Neural cell (in vitro differentiated cells): ENCODE measurements at regions not wholly inside any gene's neighbourhood (a gene's known extent, or its start where the extent isn't known, plus 50 kb on each side); places are given as distances from the start of the nearest gene placed in this dataset.

Source experiments
- H2AFZ ChIP-seq: fragments of 200-600, 300-800 bp; sonication (generic), shearing (Covaris generic); 2 replicates; pipeline ENCODE4 v1.6.0; 2014; ENCODE audit warnings: low read depth, mild to moderate bottlenecking, antibody characterized with exemption, low read length, moderate library complexity
- H3F3A ChIP-seq: fragments of 200-600 bp; shearing (Covaris generic); 2 replicates; pipeline ENCODE4 v1.6.1; 2016; ENCODE audit warnings: mild to moderate bottlenecking, moderate library complexity, mixed read lengths, antibody characterized with exemption, low read length; ENCODE audit not compliant: insufficient read depth, poor library complexity, severe bottlenecking
- H3K27ac ChIP-seq: fragments of 200-600, 300-800 bp; sonication (generic), shearing (Covaris generic); 2 replicates; pipeline ENCODE4 v1.5.1; 2014; ENCODE audit warnings: mild to moderate bottlenecking, low read length, moderate library complexity
- H3K27me3 ChIP-seq: fragments of 300-800, 200-600 bp; sonication (generic), shearing (Covaris generic); 2 replicates; pipeline ENCODE4 v1.6.0; 2014; ENCODE audit warnings: mild to moderate bottlenecking, low read depth, low read length, moderate library complexity; ENCODE audit not compliant: insufficient read depth
- H3K36me3 ChIP-seq: fragments of 300-800, 200-600 bp; sonication (generic), shearing (Covaris generic); 2 replicates; pipeline ENCODE4 v1.5.1; 2014; ENCODE audit warnings: mild to moderate bottlenecking, antibody characterized with exemption, low read length, moderate library complexity; ENCODE audit not compliant: insufficient read depth
- H3K4me2 ChIP-seq: fragments of 300-800, 200-600 bp; sonication (generic), shearing (Covaris generic); 2 replicates; pipeline ENCODE4 v1.6.0; 2014; ENCODE audit warnings: mild to moderate bottlenecking, low read length
- H3K4me3 ChIP-seq: fragments of 300-800, 200-600 bp; sonication (generic), shearing (Covaris generic); 2 replicates; pipeline ENCODE4 v1.5.1; 2014; ENCODE audit warnings: mild to moderate bottlenecking, low read length, moderate library complexity
- H3K79me2 ChIP-seq: fragments of 200-600 bp; shearing (Covaris generic); replicated peaks from 2 replicates; pipeline ENCODE4 v1.6.0; 2014; ENCODE audit warnings: mild to moderate bottlenecking, low read length, moderate library complexity; ENCODE audit not compliant: insufficient read depth
- H3K9ac ChIP-seq: fragments of 300-800, 200-600 bp; sonication (generic), shearing (Covaris generic); 2 replicates; pipeline ENCODE4 v1.6.1; 2016; ENCODE audit warnings: mild to moderate bottlenecking, low read length, mixed read lengths
- H3K9me2 ChIP-seq: fragments of 200-600 bp; shearing (Covaris generic); 2 replicates; pipeline ENCODE4 v1.6.1; 2016; ENCODE audit warnings: mild to moderate bottlenecking, low read length, mixed read lengths; ENCODE audit not compliant: insufficient read depth
- H3K9me3 ChIP-seq: fragments of 200-600, 300-800 bp; sonication (generic), shearing (Covaris generic); 2 replicates; pipeline ENCODE4 v1.6.1; 2016; ENCODE audit warnings: mild to moderate bottlenecking, mixed run types, low read length, moderate library complexity, mixed read lengths
- H4K20me1 ChIP-seq: fragments of 200-600 bp; shearing (Covaris generic); 2 replicates; pipeline ENCODE4 v1.6.1; 2016; ENCODE audit warnings: mild to moderate bottlenecking, mixed run types; ENCODE audit not compliant: insufficient read depth
- EP300 ChIP-seq: fragments of 450-650 bp; conservative IDR thresholded peaks from 2 replicates; pipeline ENCODE4 v1.6.1; 2014; ENCODE audit warnings: antibody characterized with exemption, mild to moderate bottlenecking, moderate library complexity; ENCODE audit not compliant: poor library complexity, severe bottlenecking
- EZH2 ChIP-seq: fragments of 200-600, 300-800 bp; shearing (Covaris generic), sonication (generic); IDR thresholded peaks from 2 replicates; pipeline ENCODE4 v1.6.1; 2014; ENCODE audit warnings: antibody characterized with exemption, low read length, borderline replicate concordance, mild to moderate bottlenecking; ENCODE audit not compliant: insufficient read depth, poor library complexity, severe bottlenecking
- MXI1 ChIP-seq: fragments of 450-650 bp; conservative IDR thresholded peaks from 2 replicates; pipeline ENCODE4 v1.6.1; 2014; ENCODE audit warnings: antibody characterized with exemption, mild to moderate bottlenecking; ENCODE audit not compliant: poor library complexity, severe bottlenecking
- POLR2AphosphoS5 ChIP-seq: IDR thresholded peaks from 2 replicates; pipeline ENCODE4 v1.6.1; 2012
- RAD21 ChIP-seq: fragments of 450-650 bp; conservative IDR thresholded peaks from 2 replicates; pipeline ENCODE4 v1.6.1; 2014; ENCODE audit warnings: antibody characterized with exemption, mild to moderate bottlenecking, moderate library complexity
- REST ChIP-seq: IDR thresholded peaks from 2 replicates; pipeline ENCODE4 v1.6.1; 2012; ENCODE audit warnings: borderline replicate concordance
- SMC3 ChIP-seq: fragments of 450-650 bp; conservative IDR thresholded peaks from 2 replicates; pipeline ENCODE4 v1.6.1; 2014; ENCODE audit warnings: antibody characterized with exemption, mild to moderate bottlenecking, moderate library complexity; ENCODE audit not compliant: poor library complexity
- TAF1 ChIP-seq: IDR thresholded peaks from 2 replicates; pipeline ENCODE4 v1.6.1; 2012; ENCODE audit warnings: low read depth
- TF ChIP-seq, protein P1 (sequence below): fragments of 450-650 bp; IDR thresholded peaks from 2 replicates; pipeline ENCODE4 v1.5.1; 2014; ENCODE audit warnings: antibody characterized with exemption, mild to moderate bottlenecking, moderate library complexity; ENCODE audit not compliant: poor library complexity, severe bottlenecking

GRCh38 chr2:185128996-185129395 lies 530.7 kb downstream of the ZNF804A start:
- no peak for TF ChIP-seq REST
- TF ChIP-seq, protein P1, sequence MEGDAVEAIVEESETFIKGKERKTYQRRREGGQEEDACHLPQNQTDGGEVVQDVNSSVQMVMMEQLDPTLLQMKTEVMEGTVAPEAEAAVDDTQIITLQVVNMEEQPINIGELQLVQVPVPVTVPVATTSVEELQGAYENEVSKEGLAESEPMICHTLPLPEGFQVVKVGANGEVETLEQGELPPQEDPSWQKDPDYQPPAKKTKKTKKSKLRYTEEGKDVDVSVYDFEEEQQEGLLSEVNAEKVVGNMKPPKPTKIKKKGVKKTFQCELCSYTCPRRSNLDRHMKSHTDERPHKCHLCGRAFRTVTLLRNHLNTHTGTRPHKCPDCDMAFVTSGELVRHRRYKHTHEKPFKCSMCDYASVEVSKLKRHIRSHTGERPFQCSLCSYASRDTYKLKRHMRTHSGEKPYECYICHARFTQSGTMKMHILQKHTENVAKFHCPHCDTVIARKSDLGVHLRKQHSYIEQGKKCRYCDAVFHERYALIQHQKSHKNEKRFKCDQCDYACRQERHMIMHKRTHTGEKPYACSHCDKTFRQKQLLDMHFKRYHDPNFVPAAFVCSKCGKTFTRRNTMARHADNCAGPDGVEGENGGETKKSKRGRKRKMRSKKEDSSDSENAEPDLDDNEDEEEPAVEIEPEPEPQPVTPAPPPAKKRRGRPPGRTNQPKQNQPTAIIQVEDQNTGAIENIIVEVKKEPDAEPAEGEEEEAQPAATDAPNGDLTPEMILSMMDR = no peak
- no peak for TF ChIP-seq EZH2
- TF ChIP-seq POLR2AphosphoS5 = no peak
- no peak for TF ChIP-seq EP300
- TF ChIP-seq SMC3 = no peak
- no peak for TF ChIP-seq MXI1
- H3K79me2 ChIP-seq = no peaks in the 10 kb centered on the region
- no peaks in the 10 kb centered on the region for H4K20me1 ChIP-seq
- no peak overlapping the region for H3K9ac ChIP-seq
- no peaks in the 10 kb centered on the region for H3K9me2 ChIP-seq
- no peak overlapping the region for H2AFZ ChIP-seq
- H3K36me3 ChIP-seq = no peaks in the 10 kb centered on the region
- no peak overlapping the region for H3K4me3 ChIP-seq
- no peaks in the 10 kb centered on the region for H3K27me3 ChIP-seq
- H3K27ac ChIP-seq = no peak overlapping the region
- H3F3A ChIP-seq = no peaks in the 10 kb centered on the region
- no peak overlapping the region for H3K4me2 ChIP-seq
- no peaks in the 10 kb centered on the region for H3K9me3 ChIP-seq

GRCh38 chr2:185130685-185131084 lies 532.4 kb downstream of the ZNF804A start:
- no peaks in the 10 kb centered on the region for H3K9me2 ChIP-seq
- H3K27me3 ChIP-seq = no peaks in the 10 kb centered on the region
- no peaks in the 10 kb centered on the region for H4K20me1 ChIP-seq
- H3K4me3 ChIP-seq = no peak overlapping the region
- H3K9me3 ChIP-seq = no peaks in the 10 kb centered on the region
- TF ChIP-seq EP300 (no peak), MXI1 (no peak), EZH2 (no peak), TAF1 (no peak), SMC3 (no peak), REST (no peak), RAD21 (no peak), POLR2AphosphoS5 (no peak)
- TF ChIP-seq, protein P1 = no peak
- no peaks in the 10 kb centered on the region for H3K36me3 ChIP-seq
- H3K79me2 ChIP-seq = no peaks in the 10 kb centered on the region
- no peak overlapping the region for H2AFZ ChIP-seq
- no peak overlapping the region for H3K27ac ChIP-seq
- H3F3A ChIP-seq = no peaks in the 10 kb centered on the region
- no peak overlapping the region for H3K9ac ChIP-seq
- H3K4me2 ChIP-seq = no peak overlapping the region
